HCEC 1CT (cell line): ENCODE measurements at regions not wholly inside any gene's neighbourhood (a gene's known extent, or its start where the extent isn't known, plus 50 kb on each side); places are given as distances from the start of the nearest gene placed in this dataset.
"Not testable (repeated sequence)": the region's sequence is repeated elsewhere in the genome, so short reads cannot be mapped to it uniquely, and the experiment has no call there.

ENCODE experiments used
- DNase-seq: peaks from one replicate; pipeline ENCODE4 v3.0.0-alpha.2; 2017

DNA sequence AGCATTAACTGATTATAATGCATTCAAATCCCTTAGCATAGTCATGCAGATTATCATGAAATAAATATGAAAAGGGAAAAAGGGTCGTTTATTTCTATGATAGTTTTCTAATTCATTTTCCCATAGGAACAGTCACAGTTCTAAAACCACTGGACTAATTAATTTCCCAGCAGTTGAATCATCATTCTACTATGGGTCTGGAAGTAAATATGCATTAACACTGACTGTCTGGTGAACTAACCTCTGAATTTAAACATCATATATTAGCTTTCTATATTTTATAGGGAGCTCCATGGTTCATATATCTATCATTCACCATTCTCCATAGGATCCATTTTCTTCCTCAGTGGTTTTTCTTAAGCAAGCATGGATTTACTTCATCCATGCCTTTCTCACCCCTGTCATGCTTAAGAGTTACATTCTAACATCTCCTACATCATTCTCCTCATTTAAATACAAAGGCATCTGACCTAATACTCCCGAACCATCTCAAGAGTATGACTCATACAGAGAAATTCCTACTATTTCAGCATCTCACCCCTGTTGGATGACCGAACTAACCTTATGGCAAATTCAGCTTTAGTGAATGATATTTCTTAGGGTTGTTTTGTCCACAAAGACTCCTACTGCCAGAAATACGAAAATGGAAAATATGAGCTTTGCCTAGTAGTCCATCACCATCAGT, 198.7 kb upstream of the ADAMTS3 start:
- DNase-seq, result no peak

DNA sequence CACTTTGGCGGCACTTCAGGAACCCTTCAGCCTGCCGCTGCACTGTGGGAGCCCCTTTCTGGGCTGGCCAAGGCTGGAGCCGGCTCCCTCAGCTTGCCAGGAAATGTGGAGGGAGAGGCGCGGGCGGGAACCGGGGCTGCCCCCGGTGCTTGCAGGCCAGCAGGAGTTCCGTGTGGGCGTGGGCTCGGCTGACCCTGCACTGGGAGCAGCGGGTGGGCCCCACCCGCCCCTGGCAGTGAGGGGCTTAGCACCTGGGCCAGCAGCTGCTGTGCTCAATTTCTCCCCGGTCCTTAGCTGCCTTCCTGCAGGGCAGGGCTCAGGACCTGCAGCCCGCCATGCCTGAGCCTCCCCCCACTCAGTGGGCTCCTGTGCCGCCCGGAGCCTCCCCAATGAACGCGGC, 196.8 kb upstream of the ADAMTS3 start:
- not testable (repeated sequence) for DNase-seq

DNA sequence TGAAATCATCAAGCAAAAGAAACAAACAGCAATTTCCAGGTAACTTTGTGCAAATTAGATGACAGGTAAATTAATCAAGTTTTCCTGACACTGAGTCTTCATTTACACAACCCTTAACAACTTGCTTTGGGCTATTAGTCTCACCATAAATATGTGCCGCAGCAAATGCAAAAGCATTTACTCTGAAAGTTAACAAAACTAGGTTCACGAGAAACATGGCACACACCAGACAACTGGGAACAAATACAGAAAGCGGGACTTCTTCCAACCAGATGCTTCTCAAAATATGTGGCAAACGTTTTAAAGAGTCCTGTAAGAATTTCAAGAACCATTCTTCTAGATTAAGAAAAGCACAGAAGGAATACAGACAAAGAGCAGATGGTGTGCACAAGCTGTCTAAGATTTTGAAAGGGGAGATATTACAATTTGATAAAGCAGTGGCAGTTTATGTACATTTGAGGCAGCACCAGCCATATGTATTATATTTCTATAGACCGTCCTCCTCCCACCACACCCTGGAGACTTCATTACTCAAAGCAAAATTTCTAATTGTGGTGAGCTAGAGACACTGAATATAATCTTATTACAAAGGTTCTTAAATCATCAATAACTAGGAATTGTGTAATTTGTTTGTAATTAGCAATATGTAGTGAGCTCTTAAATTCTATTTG, 192.5 kb upstream of the ADAMTS3 start:
- DNase-seq, result no peak

DNA sequence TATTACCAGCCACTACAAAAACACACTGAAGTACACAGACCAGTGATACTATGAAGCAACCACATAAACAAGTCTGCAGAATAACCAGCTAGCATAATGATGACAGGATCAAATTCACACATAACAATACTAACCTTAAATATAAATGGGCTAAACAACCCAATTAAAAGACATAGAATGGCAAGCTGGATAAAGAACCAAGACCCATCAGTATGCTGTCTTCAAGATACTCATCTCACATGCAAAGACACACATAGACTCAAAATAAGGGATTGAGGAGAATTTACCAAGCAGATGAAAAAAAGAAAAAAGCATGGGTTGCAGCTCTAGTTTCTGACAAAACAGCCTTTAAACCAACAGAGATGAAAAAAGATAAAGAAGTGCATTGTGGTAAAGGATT, 184.4 kb upstream of the ADAMTS3 start:
- DNase-seq, result not testable (repeated sequence)

DNA sequence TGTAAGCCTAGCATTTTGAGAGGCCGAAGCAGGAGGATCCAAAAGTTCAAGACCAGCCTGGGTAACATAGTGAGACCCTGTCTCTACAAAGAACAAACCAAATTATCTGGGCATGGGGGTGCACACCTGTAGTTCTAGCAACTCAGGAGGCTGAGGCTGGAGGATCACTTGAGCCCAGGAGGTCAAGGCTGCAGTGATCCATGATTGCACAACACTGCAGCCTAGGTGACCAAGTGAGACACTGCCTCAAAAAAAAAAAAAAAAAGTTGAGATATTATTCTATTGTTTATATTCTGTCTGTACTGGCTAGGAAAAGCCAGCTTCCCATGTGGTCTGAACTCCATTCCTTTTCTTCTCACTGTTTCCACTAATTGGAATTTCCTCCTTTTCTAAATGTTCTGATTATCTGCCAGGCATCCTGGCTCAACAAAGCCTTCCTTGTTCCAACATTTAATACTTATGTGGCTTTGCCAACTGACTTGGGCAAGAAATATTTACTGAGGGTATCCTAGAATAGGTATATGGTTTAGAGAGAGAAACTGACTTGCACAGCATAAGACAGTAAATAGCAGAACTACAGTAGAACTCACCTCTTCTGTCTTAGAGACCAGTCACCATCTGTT, 175.2 kb upstream of the ADAMTS3 start:
- DNase-seq, result no peak

DNA sequence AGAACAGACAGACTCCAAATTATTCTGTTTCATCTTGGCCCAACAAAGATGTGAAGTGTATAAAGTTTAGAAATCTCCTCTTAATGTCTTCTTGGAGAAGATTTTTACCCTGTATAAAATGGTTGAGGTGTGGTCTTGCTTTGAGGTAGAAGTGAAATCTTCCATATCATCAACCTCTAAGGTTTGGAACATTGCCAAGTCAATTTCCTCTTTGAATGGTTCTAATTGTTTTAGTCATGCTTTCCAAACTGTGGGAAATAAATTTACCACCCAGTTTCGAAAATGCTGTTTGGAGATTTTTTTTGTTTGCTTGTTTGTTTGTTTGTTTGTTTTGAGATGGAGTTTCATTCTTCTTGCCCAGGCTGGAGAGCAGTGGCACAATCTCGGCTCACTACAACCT, 174.1 kb upstream of the ADAMTS3 start:
- DNase-seq, result no peak

DNA sequence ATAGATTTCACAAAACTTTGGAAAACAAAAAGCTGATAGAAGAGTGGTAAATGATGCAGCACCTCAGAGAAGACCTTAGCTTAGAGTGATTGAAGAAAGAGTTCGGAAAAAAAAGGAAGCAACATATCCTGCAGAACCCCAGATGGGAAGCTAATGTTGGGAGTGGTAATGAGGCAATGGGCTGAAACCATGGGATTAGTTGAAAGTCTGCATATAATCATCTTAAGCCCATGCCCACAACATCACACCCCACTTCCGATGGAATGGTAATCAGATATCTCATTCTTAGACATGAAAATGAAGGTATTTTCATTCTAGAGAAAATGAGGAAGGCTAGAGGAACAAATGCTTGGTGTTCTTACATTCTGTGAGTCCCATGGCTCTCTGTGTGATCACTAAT, 146.3 kb upstream of the ADAMTS3 start:
- DNase-seq, result no peak

DNA sequence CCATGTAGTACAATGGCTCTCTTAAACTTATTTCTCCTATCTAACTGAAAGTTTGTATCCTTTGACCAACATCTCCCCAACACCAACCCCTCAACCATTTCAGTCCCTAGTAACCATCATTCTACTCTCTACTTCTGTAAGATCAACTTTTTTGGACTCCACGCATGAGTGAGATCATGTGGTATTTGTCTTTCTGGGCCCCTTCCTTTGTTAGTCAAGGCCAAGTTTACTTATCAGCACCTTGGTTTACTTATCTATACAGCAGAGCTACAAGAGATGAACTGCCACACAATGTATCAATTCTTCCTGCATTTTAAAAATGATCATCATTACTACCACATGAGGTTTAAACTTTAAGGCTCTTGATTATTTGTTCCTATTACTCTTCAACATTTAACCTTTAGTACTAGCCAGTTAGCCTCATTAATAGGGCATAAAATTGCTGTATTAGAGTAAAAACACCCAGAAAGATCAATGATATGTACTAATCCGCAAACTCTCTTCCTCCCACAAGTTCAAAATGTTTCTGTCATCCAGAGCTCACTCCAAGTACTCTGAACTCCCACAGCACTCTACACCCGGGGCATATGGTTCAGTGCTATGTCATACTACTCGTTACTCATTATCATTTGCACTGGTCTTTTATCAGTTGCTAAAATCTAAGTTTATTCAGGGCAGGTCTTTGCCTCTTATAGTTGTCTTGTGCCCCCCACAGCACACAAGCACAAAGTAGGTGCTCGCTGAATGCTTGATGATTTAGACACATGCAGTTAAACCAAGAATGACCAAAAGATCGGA, 145.7 kb upstream of the ADAMTS3 start:
- DNase-seq, result no peak

DNA sequence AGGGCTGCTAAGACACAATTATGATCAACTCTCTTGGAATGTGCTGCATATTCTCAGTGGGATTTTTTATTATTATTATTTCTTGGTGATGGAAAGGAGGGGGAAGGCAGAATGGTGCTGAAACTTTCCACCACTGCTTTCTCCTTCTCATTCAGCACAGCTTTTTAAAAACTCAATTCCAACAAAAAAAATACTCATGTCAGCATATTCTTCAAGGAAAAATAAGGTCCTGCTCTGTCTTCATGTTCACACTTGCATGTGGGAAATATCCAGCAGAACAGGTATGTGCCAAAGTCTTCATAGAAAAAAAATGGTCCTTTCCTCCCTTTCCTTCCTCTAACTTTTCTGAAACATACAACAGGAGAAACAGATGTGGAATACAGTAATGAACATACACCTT, 144.0 kb upstream of the ADAMTS3 start:
- no peak for DNase-seq

DNA sequence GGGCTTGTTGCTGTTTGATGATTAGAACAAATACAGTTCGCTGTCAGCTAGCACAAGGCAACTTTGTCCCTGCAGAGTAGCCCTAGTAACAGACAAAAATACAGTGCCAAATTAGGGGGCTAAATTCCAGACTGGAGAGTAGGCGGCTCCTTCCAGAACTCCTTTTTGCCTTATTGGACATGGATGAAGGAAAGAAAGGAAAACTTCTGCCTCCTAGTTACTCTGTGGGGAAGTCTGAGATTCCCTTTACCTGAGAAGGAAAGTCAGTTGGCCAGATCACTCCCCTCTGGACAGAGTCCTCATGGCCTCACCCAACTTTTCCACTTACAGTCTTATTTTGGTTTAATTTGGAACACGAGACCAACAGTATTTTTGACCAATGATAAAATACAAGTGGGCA, 140.5 kb upstream of the ADAMTS3 start:
- DNase-seq, result no peak

DNA sequence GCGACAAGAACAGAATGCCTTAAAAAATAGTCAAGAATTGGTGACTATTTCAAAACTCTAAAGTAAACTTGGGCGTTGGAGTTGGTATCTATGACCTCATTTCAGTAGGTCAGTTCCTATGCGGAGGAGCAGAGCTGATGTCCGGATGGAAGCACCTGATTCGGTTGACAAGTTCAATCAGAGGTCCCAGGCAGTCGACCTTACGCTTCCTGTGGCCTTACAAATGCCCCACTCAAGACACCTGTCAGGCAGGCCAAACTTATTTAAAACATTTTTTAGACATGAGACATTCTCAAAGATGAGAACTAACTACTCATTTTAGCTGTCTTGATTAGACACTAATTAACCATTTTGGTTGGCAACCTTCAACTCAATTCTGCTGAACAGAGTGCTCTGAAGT, 137.7 kb upstream of the ADAMTS3 start:
- DNase-seq, result no peak

DNA sequence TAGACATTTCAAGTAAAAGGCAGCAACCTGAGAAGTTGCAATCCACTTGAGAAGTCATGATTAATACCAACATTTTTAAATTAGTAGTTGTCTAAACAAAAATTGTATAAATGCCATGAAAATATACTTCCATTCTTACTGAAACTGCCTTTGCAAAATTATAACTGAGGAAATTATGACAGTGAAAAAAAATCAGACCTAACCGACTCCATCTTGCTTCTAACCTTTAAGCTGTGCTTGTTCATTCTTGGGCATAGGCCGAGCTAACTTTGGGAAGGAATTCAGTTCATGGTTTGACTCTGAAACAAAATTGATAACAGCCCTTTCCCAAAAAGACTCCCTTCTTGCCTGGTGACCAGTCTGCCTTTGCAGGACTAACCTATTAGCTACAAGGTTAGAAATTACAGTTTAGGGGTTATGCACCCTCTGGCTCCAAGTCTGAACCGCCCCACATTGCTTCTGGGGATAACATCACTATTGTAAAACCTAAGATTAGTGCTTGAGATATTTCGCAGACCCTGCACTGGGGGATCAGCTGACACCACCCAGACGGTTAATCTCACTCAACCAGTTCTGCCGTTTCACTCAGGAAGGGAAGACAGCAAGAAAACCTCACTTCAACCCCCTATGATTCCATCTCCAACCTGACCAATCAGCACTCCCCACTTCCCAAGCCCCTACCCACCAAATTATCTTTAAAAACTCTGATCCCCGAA, 136.1 kb upstream of the ADAMTS3 start:
- DNase-seq, result not testable (repeated sequence)

DNA sequence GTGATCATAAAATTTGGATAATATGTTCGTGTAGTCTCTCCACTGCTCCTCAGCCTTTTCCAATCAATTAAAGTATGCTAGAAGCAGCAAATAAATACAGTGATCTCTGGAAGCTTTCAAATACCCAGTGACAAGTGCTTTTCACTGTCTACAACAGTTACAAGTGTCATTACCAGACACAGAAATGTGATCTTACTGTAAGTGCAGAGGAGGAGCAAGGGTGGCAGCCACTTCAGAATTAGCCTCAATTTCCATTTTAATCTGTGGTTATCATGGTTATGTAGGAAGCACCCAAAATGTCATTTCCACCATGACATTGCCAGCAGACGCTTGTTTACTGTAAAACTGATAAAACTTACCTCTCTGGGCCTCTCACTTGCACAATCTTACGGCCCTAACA, 133.9 kb upstream of the ADAMTS3 start:
- no peak for DNase-seq

DNA sequence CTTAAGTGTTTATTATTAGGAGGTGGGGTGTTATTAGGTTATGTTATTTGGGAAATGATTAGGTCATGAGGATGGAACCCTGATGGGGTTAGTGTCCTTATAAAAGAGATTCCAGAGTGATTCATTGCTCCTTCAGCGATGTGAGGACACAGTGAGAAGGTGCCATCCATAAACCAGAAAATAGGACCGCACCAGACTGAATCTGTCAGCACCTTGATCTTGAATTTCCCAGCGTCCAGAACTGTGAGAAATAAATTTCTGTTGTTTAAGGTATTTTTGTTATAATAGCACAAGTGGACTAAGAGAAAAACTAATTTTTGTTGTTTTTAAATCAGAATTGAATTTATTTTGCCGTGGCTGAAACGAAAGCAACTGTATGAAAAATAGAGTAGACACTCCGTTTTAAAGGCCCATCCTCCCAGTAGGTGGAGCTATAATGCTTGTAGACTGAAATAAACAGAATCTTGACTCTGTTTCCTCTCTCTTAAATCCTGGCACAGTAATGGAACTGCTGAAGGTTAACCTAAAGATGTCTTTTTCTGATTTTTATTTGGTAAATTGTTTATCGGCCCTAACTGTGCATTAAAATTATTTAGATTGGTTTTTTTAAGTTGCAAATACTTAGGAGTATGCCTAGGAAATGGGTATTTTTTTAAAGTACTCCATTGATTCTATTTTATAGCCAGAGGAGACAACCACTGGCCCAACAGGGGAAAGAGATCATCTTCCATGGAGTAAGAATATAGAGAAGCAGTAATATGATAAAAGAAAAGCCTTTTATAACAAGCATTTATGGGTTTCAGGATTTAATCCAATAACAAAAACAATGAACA, 133.2 kb upstream of the ADAMTS3 start:
- DNase-seq, result peak; percentile 1

DNA sequence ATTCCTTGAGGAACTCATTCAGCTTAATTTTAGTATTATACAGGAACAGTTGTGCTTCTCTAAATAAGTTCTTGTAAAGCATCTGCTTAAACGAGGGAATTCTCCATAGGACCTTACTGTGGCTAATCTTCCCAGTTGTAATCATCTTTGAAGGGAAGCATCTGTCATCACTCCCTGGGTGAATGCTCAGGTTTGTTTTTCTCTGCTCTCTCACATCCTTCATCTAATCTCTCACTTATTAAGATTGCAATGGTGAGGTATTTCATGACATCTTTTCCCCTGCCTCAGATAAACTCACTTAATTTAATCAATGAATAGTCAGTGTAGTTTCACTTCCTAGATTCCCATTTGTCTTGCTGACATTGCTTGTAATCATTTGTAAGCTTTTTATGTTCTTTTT, 121.8 kb upstream of the ADAMTS3 start:
- no peak for DNase-seq

DNA sequence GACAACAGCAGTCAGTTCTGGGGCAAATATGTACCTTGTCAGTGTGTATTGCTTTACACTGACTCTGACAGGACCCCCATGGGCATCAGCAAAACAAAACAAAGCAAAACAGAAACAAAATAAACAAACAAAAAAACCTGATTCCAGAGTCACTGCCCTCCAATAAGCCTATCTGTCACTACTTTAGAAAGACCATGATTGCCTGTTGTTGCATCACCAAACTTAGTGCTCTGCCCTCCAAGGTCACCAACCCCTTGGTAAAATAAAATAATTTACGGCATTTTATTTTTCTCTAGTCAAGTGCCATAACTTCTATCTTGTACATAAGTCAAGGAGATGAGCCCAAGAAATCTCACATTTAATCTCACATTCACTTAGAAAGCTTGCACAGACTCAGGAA, 120.9 kb upstream of the ADAMTS3 start:
- no peak for DNase-seq

DNA sequence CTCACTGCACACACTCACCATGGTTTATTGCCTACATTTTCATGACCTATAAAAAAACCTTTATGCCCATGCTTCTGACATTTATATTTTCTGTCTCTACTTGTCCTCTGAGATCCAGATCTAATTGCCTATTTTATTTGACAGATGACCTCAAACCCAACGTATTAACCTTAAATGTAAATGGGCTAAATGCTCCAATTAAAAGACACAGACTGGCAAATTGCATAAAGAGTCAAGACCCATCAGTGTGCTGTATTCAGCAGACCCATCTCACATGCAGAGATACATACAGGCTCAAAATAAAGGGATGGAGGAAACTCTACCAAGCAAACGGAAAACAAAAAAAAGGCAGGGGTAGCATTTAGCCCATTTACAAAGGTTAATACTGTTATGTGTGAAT, 117.4 kb upstream of the ADAMTS3 start:
- not testable (repeated sequence) for DNase-seq

DNA sequence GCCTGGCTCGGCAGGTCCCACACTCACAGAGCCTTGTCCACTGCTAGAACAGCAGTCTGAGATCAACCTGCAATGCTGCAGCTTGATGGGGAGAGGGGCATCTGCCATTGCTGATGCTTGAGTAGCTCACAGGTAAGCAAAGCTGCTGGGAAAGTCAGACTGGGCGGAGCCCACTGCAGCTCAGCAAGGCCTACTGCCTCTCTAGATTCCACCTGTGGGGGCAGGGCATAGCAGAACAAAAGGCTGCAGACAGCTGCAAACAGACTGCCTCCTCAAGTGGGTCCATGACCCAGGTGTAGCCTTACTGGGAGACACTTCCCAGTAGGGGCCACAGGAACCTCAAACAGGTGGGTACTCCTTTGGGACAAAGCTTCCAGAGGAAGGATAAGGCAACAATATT, 110.6 kb upstream of the ADAMTS3 start:
- no peak for DNase-seq

DNA sequence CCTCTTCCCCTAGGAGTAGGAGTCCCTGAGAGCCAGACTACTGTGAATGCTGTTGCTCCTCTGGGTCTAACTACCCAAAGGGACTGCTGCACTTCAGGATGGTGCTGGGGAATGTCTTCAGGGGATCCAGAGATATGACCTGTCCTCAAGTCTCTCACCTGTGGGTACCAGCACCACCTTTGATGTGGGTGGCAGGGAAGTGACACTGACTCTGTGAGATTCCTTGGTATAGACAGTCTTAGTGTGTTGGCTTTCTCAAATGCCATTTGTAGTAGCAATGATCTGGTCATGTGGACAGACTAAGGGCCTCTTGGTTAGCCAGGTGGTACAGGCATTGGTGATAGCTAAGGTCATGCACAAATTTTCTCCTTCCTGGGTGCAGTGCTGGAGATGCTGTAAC, 108.9 kb upstream of the ADAMTS3 start:
- no peak for DNase-seq

DNA sequence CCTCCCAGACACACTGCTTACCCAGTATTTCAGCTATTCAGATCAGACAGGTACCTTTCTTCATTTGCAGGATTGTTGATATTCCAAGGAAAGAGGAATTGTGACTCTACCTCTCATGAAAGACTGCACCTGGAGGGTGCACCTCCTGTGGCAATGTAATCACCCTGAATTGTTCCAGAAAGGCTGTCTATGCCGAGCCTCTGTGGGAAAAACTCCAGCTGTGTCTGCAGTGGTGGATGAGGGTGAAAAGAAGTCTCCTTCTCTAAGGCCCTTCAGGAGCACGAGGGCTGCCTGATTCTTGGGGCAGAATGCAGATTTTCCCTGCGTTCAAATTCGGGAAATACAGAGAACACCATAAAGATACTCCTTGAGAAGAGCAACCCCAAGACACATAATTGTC, 108.2 kb upstream of the ADAMTS3 start:
- no peak for DNase-seq

DNA sequence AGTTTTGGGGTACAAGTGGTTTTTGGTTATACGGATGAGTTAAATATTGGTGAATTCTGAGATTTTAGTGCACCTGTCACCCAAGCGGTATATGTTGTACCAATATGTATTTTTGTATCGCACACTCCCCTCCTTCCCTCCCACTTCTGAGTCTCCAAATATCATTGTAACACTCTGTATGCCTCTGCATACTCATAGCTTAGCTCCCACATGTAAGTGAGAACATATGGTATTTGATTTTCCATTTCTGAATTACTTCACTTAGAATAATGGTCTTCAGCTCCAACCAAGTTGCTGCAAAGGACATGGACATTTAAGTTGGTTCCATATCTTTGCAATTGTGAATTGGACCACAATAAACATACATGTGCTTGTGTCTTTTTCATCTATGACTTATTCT, 103.0 kb upstream of the ADAMTS3 start:
- no peak for DNase-seq

DNA sequence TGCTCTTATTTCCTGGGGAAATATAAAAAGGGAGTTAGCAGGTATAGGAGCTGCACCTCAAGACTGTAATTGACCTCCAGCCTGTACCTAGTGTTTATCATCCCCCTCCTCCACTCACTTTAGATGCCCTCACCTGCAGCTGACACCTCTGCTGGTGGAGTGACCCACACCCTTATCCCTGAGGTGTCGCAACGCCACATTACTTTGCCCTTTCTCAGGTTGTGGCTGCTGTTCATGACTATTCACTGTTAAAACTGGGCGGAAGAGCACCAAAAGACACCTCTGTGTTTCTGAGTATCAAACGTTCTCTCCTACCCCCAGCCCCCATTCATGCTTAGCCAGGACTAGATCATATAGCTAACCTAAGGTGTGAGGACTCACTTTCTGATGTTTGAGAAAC, 101.5 kb upstream of the ADAMTS3 start:
- no peak for DNase-seq
